ENCODE measurements at regions not wholly inside any gene's neighbourhood (a gene's known extent, or its start where the extent isn't known, plus 50 kb on each side); places are given as distances from the start of the nearest gene placed in this dataset.

- no peak for DNase-seq (ENCODE audit: low read depth)
- in situ Hi-C loops (cut with HindIII; ENCODE audit: low sequenced_read_pairs) = no loop called here
- H3K4me3 ChIP-seq (ENCODE audit: low read depth, low read length) = no peak overlapping the region
- TF ChIP-seq, protein P1, sequence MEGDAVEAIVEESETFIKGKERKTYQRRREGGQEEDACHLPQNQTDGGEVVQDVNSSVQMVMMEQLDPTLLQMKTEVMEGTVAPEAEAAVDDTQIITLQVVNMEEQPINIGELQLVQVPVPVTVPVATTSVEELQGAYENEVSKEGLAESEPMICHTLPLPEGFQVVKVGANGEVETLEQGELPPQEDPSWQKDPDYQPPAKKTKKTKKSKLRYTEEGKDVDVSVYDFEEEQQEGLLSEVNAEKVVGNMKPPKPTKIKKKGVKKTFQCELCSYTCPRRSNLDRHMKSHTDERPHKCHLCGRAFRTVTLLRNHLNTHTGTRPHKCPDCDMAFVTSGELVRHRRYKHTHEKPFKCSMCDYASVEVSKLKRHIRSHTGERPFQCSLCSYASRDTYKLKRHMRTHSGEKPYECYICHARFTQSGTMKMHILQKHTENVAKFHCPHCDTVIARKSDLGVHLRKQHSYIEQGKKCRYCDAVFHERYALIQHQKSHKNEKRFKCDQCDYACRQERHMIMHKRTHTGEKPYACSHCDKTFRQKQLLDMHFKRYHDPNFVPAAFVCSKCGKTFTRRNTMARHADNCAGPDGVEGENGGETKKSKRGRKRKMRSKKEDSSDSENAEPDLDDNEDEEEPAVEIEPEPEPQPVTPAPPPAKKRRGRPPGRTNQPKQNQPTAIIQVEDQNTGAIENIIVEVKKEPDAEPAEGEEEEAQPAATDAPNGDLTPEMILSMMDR (IDR thresholded peaks at IDR 0.05; ENCODE audit: low read depth, low read length, missing control alignments) = no peak
Observed at GRCh38 chr1:234863551-234863971, 253.6 kb upstream of the IRF2BP2 start.

- no peak overlapping the region for H3K4me3 ChIP-seq (ENCODE audit: low read depth, low read length)
- in situ Hi-C loops (cut with HindIII; ENCODE audit: low sequenced_read_pairs) = no loop called here
- TF ChIP-seq, protein P1 (IDR thresholded peaks at IDR 0.05; ENCODE audit: low read depth, low read length, missing control alignments) = no peak
- DNase-seq (ENCODE audit: low read depth) = no peak
Observed at GRCh38 chr1:234862944-234863515, 253.1 kb upstream of the IRF2BP2 start.

DNA sequence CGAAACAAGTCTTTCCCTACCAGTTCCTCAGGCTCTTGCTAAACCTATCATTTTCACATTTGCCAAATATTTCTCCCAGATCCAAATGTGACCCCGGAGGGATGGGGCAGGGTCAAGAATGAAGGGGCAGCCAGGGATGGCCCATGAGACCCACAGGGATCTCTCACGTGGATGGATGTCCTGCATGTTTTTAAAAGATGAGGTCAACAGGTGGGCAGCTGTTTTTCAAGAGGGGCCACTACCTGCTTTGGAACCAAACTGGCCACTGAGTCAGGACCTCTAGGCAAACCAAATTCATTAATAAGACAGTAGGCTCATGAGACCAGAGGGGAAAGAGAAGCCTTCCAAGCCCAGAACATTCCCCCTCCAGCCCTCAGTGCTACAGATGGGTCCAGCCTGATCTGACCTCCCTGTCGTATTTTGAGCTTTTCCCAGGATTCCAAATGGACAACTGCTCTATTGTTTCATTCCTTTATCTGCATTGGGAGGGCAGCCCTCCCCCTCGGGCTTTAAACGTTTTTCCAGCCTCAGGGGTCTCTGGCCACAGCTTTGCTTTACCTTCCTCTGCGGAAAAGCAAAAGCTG lies 252.5 kb upstream of the IRF2BP2 start:
- H3K4me3 ChIP-seq (ENCODE audit: low read depth, low read length) = no peak overlapping the region
- TF ChIP-seq, protein P1 (IDR thresholded peaks at IDR 0.05; ENCODE audit: low read depth, low read length, missing control alignments) = no peak
- no peak for DNase-seq (ENCODE audit: low read depth)
- in situ Hi-C loops (cut with HindIII; ENCODE audit: low sequenced_read_pairs) = no loop called here

DNA sequence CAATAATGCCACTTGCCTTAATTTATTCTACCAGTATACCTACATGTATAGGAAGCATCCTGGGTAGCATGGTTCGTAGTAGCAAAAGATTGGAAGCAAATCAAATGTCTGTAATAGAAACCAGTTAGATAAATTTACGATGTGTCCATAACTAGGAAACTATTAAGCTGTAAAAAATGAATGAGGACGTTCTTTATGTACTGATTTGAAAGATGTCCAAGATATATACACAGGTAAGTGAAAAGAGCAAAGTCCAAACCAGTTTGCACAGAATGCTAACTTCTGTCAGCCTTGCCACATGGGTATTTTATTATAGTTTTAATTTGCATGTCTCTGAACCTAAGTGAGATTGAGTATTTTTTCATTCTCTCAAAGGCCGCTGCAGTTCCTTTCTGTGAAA lies 251.8 kb upstream of the IRF2BP2 start:
- no peak overlapping the region for H3K4me3 ChIP-seq (ENCODE audit: low read depth, low read length)
- DNase-seq (ENCODE audit: low read depth) = no peak
- TF ChIP-seq, protein P1 (IDR thresholded peaks at IDR 0.05; ENCODE audit: low read depth, low read length, missing control alignments) = no peak
- in situ Hi-C loops (cut with HindIII; ENCODE audit: low sequenced_read_pairs) = no loop called here

DNA sequence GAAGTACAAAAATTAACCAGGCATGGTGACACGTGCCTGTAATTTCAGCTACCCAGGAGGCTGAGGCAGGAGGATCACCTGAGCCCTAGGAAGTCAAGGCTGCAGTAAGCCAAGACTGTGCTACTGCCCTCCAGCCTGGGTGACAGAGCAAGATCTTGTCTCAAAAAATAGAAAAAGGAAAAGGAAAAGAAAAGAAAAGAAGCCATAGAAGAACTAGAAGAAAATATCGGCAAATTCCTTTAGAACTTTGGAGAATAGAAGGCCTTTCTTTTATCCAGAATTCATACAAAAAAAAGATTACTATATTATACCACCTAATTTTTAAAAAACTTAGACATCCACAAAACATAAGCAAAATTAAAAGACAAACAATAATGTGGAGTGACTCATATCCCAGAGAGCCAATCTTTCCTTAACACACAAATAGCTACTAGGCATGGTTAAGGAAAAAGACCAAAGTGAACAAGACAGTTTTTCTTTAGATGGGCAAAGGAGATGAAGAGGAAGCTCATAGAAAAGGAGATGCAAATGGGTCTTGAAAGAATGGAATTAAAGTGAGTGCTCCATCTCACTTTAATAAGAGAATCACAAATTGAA lies 251.1 kb upstream of the IRF2BP2 start:
- in situ Hi-C loops (cut with HindIII; ENCODE audit: low sequenced_read_pairs) = no loop called here
- TF ChIP-seq, protein P1 (IDR thresholded peaks at IDR 0.05; ENCODE audit: low read depth, low read length, missing control alignments) = no peak
- no peak for DNase-seq (ENCODE audit: low read depth)
- no peak overlapping the region for H3K4me3 ChIP-seq (ENCODE audit: low read depth, low read length)

GRCh38 chr1:234858722-234859121 lies 248.7 kb upstream of the IRF2BP2 start:
- in situ Hi-C loops (cut with HindIII; ENCODE audit: low sequenced_read_pairs) = no loop called here
- no peak overlapping the region for H3K4me3 ChIP-seq (ENCODE audit: low read depth, low read length)
- no peak for DNase-seq (ENCODE audit: low read depth)
- TF ChIP-seq, protein P1 (IDR thresholded peaks at IDR 0.05; ENCODE audit: low read depth, low read length, missing control alignments) = no peak

All from astrocyte of the cerebellum (primary cell).